HL-60 (cell line): ENCODE measurements at regions not wholly inside any gene's neighbourhood (a gene's known extent, or its start where the extent isn't known, plus 50 kb on each side); places are given as distances from the start of the nearest gene placed in this dataset.

Source experiments
- CTCF ChIP-seq: IDR thresholded peaks from one replicate; pipeline ENCODE4 v1.5.1; 2011; ENCODE audit warnings: low read length, control low read depth, inconsistent platforms; ENCODE audit not compliant: insufficient read depth
- GABPA ChIP-seq: IDR thresholded peaks from 2 replicates; pipeline ENCODE4 v1.6.1; 2012; ENCODE audit warnings: low read depth
- POLR2AphosphoS5 ChIP-seq: IDR thresholded peaks from 2 replicates; pipeline ENCODE4 v1.6.1; 2012; ENCODE audit warnings: low read depth

- no peak for TF ChIP-seq CTCF
- no peak for TF ChIP-seq GABPA
- no peak for TF ChIP-seq POLR2AphosphoS5
These were observed 57.2 kb upstream of the EPCAM start for GRCh38 chr2:47311764-47312490.
